Sigmoid colon (tissue), 6 donors: ENCODE measurements at regions not wholly inside any gene's neighbourhood (a gene's known extent, or its start where the extent isn't known, plus 50 kb on each side); places are given as distances from the start of the nearest gene placed in this dataset.

Experiments used
- DNase-seq: peaks from one replicate; pipeline ENCODE4 v3.0.0-alpha.2; 2019
- H3K27ac ChIP-seq, 4 donors: fragments of 200-600 bp; sonication (generic); one replicate each; pipeline ENCODE4 v1.5.1; 2016 to 2019; ENCODE audit warnings: mild to moderate bottlenecking in 1 of 4
- H3K27me3 ChIP-seq, 3 donors: fragments of 200-600 bp; sonication (generic); one replicate each; pipeline ENCODE4 v1.5.1; 2019; ENCODE audit warnings: mild to moderate bottlenecking in 1 of 3
- H3K36me3 ChIP-seq, 4 donors: fragments of 200-600 bp; sonication (generic); one replicate each; pipeline ENCODE4 v1.5.1; 2016 to 2019
- H3K4me1 ChIP-seq, 4 donors: fragments of 200-600 bp; sonication (generic); one replicate each; pipeline ENCODE4 v1.5.1; 2017 to 2019
- H3K4me3 ChIP-seq, 4 donors: fragments of 200-600 bp; sonication (generic); one replicate each; pipeline ENCODE4 v1.5.1; 2017 to 2019; ENCODE audit warnings: mild to moderate bottlenecking in 2 of 4, moderate library complexity in 1 of 4
- H3K9me3 ChIP-seq, 4 donors: fragments of 200-600 bp in 3 of 4; sonication (generic) in 3 of 4; one replicate each; pipeline versions ENCODE4 v1.5.1 to v1.6.1; 2013 to 2019
- CTCF ChIP-seq, 4 experiments: fragments of 450-650 bp in 3 of 4; fragments of 200-600 bp in 1 of 4; IDR thresholded peaks; one replicate each; pipeline ENCODE4 v1.5.1; 2016 to 2019; ENCODE audit warnings: antibody characterized with exemption in 4 of 4, mild to moderate bottlenecking in 3 of 4, moderate library complexity in 2 of 4
- EP300 ChIP-seq, 4 donors: sonication (generic); formaldehyde crosslinking; IDR thresholded peaks; one replicate each; pipeline ENCODE4 v1.6.1; 2017; ENCODE audit warnings: antibody characterized with exemption in 4 of 4
- POLR2A ChIP-seq, 2 donors: fragments of 450-650 bp; IDR thresholded peaks; one replicate each; pipeline ENCODE4 v1.6.1; 2016; ENCODE audit warnings: antibody characterized with exemption in 2 of 2, mild to moderate bottlenecking in 2 of 2, moderate library complexity in 2 of 2
- POLR2AphosphoS5 ChIP-seq, 4 donors: sonication (generic); formaldehyde crosslinking; IDR thresholded peaks; one replicate each; pipeline ENCODE4 v1.6.1; 2017; ENCODE audit warnings: antibody characterized with exemption in 4 of 4
- WGBS, 2 donors: extraction: QIAGEN DNeasy Blood & Tissue Kit; methylation state at CpG; one replicate each; pipeline ENCODE4 v1.1.7; 2013; 5-methylcytosine and 5-hydroxymethylcytosine counted together
- intact Hi-C: fragments of 100-400 bp; cut with DNase I; formaldehyde crosslinking; loops from one replicate; pipeline ENCODE4 v1.15.1; 2023
- donor health status: healthy with polysubstance abuse.
- donor health status: healthy.

GRCh38 chr3:124358156-124358555 lies 366.2 kb upstream of the ROPN1 start:
- H3K4me1 ChIP-seq, result peaks cover 0 to 12% (median 2%) of the 10 kb centered on the region in 4 donors
- DNase-seq, result no peak
- no peak overlapping the region for H3K4me3 ChIP-seq
- TF ChIP-seq POLR2AphosphoS5 (IDR thresholded peaks at IDR 0.05) (no peak), EP300 (IDR thresholded peaks at IDR 0.05) (no peak), POLR2A (IDR thresholded peaks at IDR 0.05) (no peak), CTCF (IDR thresholded peaks at IDR 0.05) (no peak)
- intact Hi-C loops, result loop anchor here (10.0 kb wide), 2 partner anchors 107 to 197 kb away; no protein-coding TSS in a partner anchor
- 95 to 96% methylated on average over 3 of the region's 3 CpGs for WGBS, 2 donors
- no peaks in the 10 kb centered on the region for H3K36me3 ChIP-seq
- no peak overlapping the region for H3K27ac ChIP-seq
- H3K9me3 ChIP-seq, result no peaks in the 10 kb centered on the region
- no peaks in the 10 kb centered on the region for H3K27me3 ChIP-seq

GRCh38 chr3:124360155-124360554 lies 368.2 kb upstream of the ROPN1 start:
- DNase-seq, result no peak
- intact Hi-C loops, result no loop called here
- TF ChIP-seq POLR2AphosphoS5 (IDR thresholded peaks at IDR 0.05) (no peak), EP300 (IDR thresholded peaks at IDR 0.05) (no peak), CTCF (IDR thresholded peaks at IDR 0.05) (no peak), POLR2A (IDR thresholded peaks at IDR 0.05) (no peak)
- Histone ChIP-seq H3K27ac (no peak overlapping the region), H3K27me3 (no peaks in the 10 kb centered on the region), H3K36me3 (no peaks in the 10 kb centered on the region), H3K9me3 (no peaks in the 10 kb centered on the region), H3K4me1 (no peaks in the 10 kb centered on the region), H3K4me3 (no peak overlapping the region)
- 88 to 93% methylated on average over 3 of the region's 3 CpGs for WGBS, 2 donors

- 84 to 88% methylated on average over 3 of the region's 3 CpGs for WGBS, 2 donors
- intact Hi-C loops, result no loop called here
- DNase-seq, result no peak
- H3K27me3 ChIP-seq, result no peaks in the 10 kb centered on the region
- no peak for TF ChIP-seq POLR2AphosphoS5 (IDR thresholded peaks at IDR 0.05)
- TF ChIP-seq POLR2A (IDR thresholded peaks at IDR 0.05), result no peak
- TF ChIP-seq CTCF (IDR thresholded peaks at IDR 0.05), result no peak
- no peak for TF ChIP-seq EP300 (IDR thresholded peaks at IDR 0.05)
- H3K4me1 ChIP-seq, result no peaks in the 10 kb centered on the region
- H3K36me3 ChIP-seq, result no peaks in the 10 kb centered on the region
- no peak overlapping the region for H3K27ac ChIP-seq
- H3K9me3 ChIP-seq, result no peaks in the 10 kb centered on the region
- no peak overlapping the region for H3K4me3 ChIP-seq
Measured at GRCh38 chr3:124360563-124360962, 368.6 kb upstream of the ROPN1 start.

- Histone ChIP-seq H3K36me3 (no peaks in the 10 kb centered on the region), H3K4me3 (no peak overlapping the region), H3K9me3 (no peaks in the 10 kb centered on the region), H3K27me3 (no peaks in the 10 kb centered on the region), H3K27ac (no peak overlapping the region), H3K4me1 (no peaks in the 10 kb centered on the region)
- WGBS, 2 donors, result 38 to 64% methylated on average over 3 of the region's 3 CpGs
- no peak for DNase-seq
- TF ChIP-seq EP300 (IDR thresholded peaks at IDR 0.05), result no peak
- no peak for TF ChIP-seq POLR2A (IDR thresholded peaks at IDR 0.05)
- TF ChIP-seq CTCF (IDR thresholded peaks at IDR 0.05), result no peak
- no peak for TF ChIP-seq POLR2AphosphoS5 (IDR thresholded peaks at IDR 0.05)
- intact Hi-C loops, result no loop called here
Measured at GRCh38 chr3:124361566-124361965, 368.7 kb upstream of the UMPS start.

- WGBS, 2 donors, result 24 to 63% methylated on average over 2 of the region's 2 CpGs
- H3K27me3 ChIP-seq, result no peaks in the 10 kb centered on the region
- intact Hi-C loops, result no loop called here
- no peaks in the 10 kb centered on the region for H3K9me3 ChIP-seq
- H3K27ac ChIP-seq, result no peak overlapping the region
- no peaks in the 10 kb centered on the region for H3K4me1 ChIP-seq
- no peak for TF ChIP-seq POLR2AphosphoS5 (IDR thresholded peaks at IDR 0.05)
- TF ChIP-seq CTCF (IDR thresholded peaks at IDR 0.05), result no peak
- TF ChIP-seq EP300 (IDR thresholded peaks at IDR 0.05), result no peak
- H3K4me3 ChIP-seq, result no peak overlapping the region
- DNase-seq, result no peak
- no peaks in the 10 kb centered on the region for H3K36me3 ChIP-seq
Measured at GRCh38 chr3:124362455-124362854, 367.8 kb upstream of the UMPS start.
